Fibroblast of pulmonary artery (primary cell): ENCODE measurements at regions not wholly inside any gene's neighbourhood (a gene's known extent, or its start where the extent isn't known, plus 50 kb on each side); places are given as distances from the start of the nearest gene placed in this dataset.
A peak's percentile ranks its signal among the peaks of the same experiment; 100 is the strongest.

Source experiments
- DNase-seq: peaks from one replicate; pipeline ENCODE4 v3.0.0-alpha.2; 2010; ENCODE audit warnings: low read depth
- H3K4me3 ChIP-seq: replicated peaks from 2 replicates; pipeline ENCODE4 v1.5.1; 2011; ENCODE audit warnings: low read depth, mild to moderate bottlenecking, control low read depth, low read length, moderate library complexity
- TF ChIP-seq, protein P1 (sequence below): IDR thresholded peaks from 2 replicates; pipeline ENCODE4 v1.5.1; 2011; ENCODE audit warnings: mild to moderate bottlenecking, control low read depth, low read length, inconsistent platforms; ENCODE audit errors: missing control alignments

DNA sequence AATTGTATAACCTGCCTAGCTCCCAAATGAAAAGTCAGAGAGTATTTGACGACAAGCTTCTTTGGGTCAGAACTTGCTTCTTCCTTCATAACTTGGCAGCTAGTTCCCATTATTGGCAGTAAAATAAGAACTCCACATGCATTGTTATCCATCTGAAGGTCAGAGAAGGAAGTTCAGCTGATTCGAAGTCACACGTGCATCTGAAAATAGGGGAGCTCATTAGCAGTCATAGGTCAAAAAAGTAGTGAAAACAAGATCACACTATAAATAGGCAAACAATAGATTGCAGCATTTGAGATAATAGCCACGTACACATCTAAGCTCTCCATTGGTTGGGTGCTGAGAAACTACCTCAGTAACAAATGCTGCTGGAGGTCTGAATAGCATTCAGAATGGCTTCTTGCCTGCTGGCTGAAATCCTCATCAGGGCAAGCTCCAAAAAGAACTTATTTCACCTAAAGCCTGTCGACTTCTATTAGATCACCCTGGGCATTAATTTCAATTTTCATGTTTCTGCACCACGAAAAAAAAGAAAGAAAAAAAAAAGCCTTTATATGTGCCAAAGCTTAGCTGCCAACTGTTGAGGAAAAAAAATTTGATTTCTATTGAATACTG lies 1492.9 kb upstream of the CELF4 start:
- DNase-seq: peak; percentile 56
- TF ChIP-seq, protein P1, sequence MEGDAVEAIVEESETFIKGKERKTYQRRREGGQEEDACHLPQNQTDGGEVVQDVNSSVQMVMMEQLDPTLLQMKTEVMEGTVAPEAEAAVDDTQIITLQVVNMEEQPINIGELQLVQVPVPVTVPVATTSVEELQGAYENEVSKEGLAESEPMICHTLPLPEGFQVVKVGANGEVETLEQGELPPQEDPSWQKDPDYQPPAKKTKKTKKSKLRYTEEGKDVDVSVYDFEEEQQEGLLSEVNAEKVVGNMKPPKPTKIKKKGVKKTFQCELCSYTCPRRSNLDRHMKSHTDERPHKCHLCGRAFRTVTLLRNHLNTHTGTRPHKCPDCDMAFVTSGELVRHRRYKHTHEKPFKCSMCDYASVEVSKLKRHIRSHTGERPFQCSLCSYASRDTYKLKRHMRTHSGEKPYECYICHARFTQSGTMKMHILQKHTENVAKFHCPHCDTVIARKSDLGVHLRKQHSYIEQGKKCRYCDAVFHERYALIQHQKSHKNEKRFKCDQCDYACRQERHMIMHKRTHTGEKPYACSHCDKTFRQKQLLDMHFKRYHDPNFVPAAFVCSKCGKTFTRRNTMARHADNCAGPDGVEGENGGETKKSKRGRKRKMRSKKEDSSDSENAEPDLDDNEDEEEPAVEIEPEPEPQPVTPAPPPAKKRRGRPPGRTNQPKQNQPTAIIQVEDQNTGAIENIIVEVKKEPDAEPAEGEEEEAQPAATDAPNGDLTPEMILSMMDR: no peak
- H3K4me3 ChIP-seq: no peak overlapping the region

DNA sequence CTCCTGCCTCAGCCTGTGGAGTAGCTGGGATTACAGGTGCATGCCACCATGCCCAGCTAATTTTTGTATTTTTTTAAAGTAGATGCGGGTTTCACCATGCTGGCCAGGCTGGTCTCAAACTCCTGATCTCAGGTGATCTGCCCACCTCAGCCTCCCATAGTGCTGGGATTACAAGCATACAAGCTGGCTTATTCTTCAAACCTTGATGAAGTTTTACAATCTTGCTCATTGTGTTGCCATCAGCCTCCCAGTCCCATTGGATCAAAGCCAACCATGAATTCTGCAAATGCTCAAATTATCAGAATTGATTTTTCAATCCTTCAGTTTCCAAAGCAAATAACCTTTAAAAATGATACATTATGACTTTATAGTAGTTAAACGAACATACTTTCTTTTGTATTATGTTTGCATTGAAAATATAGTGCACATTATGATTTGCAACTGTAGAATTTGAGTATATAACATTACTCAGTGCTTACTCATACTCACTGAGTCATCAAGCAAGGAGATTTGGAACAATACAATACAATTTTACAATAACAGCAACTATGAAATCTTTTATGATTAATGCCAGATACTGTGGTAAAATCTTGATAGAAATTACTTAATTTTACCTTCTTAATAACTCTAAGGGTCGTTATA lies 1491.9 kb upstream of the CELF4 start:
- peak; percentile 58 for DNase-seq

DNA sequence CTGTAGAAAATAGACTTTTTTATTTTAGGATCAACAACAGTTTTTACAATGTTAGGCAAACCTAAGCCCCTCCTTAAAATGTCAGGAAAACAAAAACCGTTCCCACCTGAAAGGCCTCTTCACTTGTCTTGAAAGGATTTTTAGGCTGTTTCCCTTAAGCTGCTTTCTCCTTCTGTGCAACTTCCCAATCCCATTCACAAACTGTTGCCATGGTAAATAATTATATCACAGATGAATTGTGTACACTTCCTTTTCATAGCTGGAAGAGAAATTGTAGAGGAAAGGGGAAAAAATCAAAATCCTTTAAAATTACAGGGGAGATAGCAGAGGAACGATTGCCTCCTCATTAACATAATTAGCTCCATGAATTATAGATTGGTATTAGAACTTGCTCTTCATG lies 1488.0 kb upstream of the CELF4 start:
- H3K4me3 ChIP-seq: no peak overlapping the region
- no peak for DNase-seq
- TF ChIP-seq, protein P1: no peak

More for the DNA sequence above, 1491.9 kb upstream of the CELF4 start:
- no peak overlapping the region for H3K4me3 ChIP-seq
- TF ChIP-seq, protein P1: no peak

DNA sequence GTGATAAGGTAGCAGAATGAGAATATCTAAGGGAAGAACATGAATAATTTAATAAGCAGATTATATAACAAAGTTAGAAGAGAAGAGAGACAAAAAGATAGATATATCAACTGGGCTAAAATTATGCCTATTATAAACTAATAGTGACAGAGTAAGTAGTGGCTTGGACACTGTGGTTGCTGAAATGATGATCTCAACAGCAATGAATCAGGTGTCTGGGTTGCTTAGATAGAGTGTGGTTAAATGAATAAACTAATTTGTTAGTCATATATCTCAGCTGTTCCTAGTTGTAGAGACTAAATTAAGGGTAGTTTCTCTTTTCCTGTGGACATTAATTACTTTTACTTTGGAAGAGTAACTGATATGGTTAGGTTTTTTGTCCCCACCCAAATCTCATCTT lies 1485.4 kb upstream of the CELF4 start:
- DNase-seq: no peak
- TF ChIP-seq, protein P1: no peak
- H3K4me3 ChIP-seq: no peak overlapping the region

DNA sequence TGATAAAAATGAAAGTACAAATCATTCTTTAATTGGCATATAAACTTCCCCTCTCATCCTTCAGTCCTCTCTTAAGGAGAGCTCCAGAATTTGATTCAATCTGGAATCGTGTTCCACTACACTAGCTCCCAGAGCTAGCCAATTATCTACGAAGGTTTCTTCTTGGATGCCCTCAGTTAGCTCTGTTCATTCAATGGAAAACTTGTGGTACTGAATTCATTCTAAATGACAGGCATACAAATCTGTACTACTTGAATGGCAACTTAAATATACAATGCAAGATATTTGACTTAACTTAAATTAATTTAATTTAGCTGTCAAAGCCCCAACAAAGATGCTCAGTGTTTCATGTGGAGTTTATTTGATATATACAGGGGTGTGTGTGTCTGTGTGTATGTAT lies 1474.2 kb upstream of the CELF4 start:
- H3K4me3 ChIP-seq: no peak overlapping the region
- DNase-seq: no peak
- TF ChIP-seq, protein P1: no peak

DNA sequence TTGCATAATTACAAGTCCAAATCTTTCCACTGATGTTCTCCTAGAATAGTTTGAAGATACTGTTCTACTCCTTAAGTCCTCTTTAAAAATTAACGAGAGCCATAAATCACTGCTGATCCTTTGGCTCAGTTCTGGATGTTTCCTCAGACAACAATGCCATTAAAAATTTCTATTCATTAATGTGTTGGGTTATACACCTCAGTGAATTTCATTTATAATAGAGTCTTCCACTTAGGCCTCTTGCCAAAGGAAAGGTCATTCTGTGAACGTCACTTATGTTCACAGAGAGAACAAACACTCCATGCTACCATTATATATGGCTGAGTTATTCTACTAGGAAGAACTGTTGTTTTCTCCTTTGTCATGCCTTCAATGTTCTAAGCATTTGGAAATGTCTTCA lies 1472.3 kb upstream of the CELF4 start:
- TF ChIP-seq, protein P1: no peak
- no peak for DNase-seq

DNA sequence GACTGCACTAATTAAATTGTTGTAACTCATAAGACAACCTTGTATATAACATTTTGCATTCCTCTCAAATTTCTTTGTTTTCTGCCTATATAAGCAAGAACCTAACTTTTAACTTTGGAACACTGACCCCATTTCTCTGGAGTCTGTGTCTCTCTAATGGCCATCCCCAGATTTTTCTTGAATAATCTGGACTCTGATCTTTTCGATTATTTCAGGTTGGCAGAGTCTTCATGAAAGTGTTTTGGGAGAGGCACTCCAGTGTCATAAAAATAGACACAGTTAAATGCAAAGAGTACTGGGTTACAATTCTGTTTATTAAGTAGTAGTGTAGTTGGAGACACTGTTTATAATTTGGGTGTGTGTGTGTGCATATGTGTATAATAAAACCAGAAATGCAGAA lies 1467.7 kb upstream of the CELF4 start:
- no peak for DNase-seq
- H3K4me3 ChIP-seq: no peak overlapping the region
- TF ChIP-seq, protein P1: no peak

More for the DNA sequence above, 1472.3 kb upstream of the CELF4 start:
- no peak overlapping the region for H3K4me3 ChIP-seq
